Effector memory CD8-positive, alpha-beta T cell (primary cell): ENCODE measurements at regions not wholly inside any gene's neighbourhood (a gene's known extent, or its start where the extent isn't known, plus 50 kb on each side); places are given as distances from the start of the nearest gene placed in this dataset.
A peak's percentile ranks its signal among the peaks of the same experiment; 100 is the strongest.

Experiments
- ATAC-seq: fragments of 150-1000 bp; cut with Tn5 transposase; replicated peaks from 2 replicates; pipeline ENCODE4 v1.10.0; 2021; ENCODE audit warnings: mild to moderate bottlenecking, moderate library complexity
- DNase-seq, 3 experiments: peaks; one replicate each; pipeline ENCODE4 v3.0.0; 2021
- H3K27ac Mint-ChIP-seq, 2 donors: one replicate each; pipeline ENCODE4 v1.8.0; 2022; ENCODE audit warnings: mild to moderate bottlenecking in 2 of 2, mixed read lengths in 2 of 2, moderate library complexity in 2 of 2
- H3K27me3 Mint-ChIP-seq, 2 donors: one replicate each; pipeline ENCODE4 v1.8.0; 2022; ENCODE audit warnings: mixed read lengths in 2 of 2
- H3K36me3 Mint-ChIP-seq: one replicate; pipeline ENCODE4 v1.8.0; 2022; ENCODE audit warnings: mild to moderate bottlenecking, moderate library complexity, mixed read lengths; ENCODE audit not compliant: insufficient read depth
- H3K4me1 Mint-ChIP-seq, 2 donors: one replicate each; pipeline ENCODE4 v1.8.0; 2022; ENCODE audit warnings: low read depth in 2 of 2, mixed read lengths in 2 of 2
- H3K4me3 Mint-ChIP-seq, 2 donors: one replicate each; pipeline ENCODE4 v1.8.0; 2022; ENCODE audit warnings: mild to moderate bottlenecking in 2 of 2, mixed read lengths in 2 of 2, moderate library complexity in 2 of 2
- H3K9me3 Mint-ChIP-seq, 2 donors: one replicate each; pipeline ENCODE4 v1.8.0; 2022; ENCODE audit warnings: mixed read lengths in 2 of 2

DNA sequence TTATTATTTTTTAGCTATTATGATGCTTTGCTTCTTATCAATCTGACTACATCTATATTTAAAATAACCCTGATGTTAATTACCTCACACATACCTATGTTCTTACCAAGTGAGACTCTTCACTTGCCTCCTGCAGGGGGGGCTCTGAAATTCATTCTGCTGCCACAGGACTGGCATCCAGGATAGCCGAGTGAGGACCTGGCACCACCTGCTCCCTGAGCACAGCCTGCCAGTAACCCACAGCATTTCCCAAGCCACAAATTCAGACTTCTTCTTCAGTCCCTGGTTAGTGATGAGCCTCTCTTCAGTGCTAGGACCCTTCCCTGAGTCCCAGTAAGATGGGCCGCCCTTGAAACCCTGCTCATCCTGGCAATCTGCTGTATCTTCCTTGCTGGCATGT lies 296.5 kb upstream of the PLXNA2 start:
- DNase-seq (no peak), ATAC-seq (no peak)
- peaks cover 4 to 37% of the 10 kb centered on the region in 2 donors for H3K4me1 Mint-ChIP-seq
- H3K36me3 Mint-ChIP-seq = no peaks in the 10 kb centered on the region
- peaks cover 0 to 8% of the 10 kb centered on the region in 2 donors for H3K9me3 Mint-ChIP-seq
- peaks cover 0 to 16% of the 10 kb centered on the region in 2 donors for H3K27me3 Mint-ChIP-seq
- H3K4me3 Mint-ChIP-seq = no peak overlapping the region
- H3K27ac Mint-ChIP-seq = no peak overlapping the region

DNA sequence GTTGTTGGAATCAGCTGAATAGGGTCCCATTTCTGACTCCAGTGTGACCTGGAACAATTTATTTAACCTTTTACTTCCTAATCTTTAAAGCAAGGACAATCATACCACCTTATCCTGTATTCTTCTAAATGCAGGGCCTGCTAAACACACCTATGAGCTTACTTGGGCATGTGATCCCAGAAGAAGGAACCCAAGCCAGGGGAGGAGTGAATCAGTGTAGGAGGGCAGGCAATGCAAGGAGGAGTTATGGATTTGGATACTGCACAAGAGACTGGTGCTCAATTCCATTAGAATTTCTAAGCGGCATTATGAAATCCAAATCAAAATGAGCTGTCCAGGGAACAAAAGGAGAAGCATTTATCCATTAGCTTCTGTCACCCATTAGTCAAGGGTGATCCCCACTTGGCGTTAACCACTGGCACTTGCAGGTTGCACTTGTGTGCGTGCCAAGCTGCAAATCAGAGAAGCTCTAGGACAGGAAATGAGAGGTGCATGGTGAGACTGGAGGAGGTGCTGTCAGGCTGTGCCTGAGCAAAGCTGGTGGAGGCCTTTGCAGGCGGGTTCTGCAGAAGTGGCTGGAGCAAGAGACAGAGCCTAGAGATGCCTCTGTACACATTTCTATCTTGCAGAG lies 297.2 kb upstream of the PLXNA2 start:
- peak; percentile 70 for ATAC-seq

DNA sequence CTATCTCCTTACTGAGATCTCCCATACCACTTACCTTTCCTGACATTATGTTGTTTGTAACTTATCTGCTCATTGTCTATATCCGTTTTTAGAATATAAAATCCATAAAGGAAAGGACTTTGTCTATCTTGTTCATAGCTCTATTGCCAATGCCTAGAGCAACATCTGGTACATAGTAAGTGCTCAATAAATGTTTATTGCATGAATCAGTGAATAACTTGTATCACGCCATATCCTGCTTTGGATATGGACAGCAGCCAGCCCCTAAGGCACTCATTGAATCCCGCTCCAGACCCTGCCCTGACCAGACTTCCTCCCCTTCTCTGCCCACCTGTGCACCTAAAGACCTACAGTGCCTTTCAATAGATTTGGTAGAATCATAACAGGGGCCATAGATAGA lies 298.1 kb upstream of the PLXNA2 start:
- H3K4me3 Mint-ChIP-seq = peak overlapping the region in 1 of 2 donors; percentile 14
- no peak for DNase-seq

More for the DNA sequence above, 297.2 kb upstream of the PLXNA2 start:
- H3K27ac Mint-ChIP-seq = no peak overlapping the region
- H3K4me3 Mint-ChIP-seq = peak overlapping the region in 1 of 2 donors; percentile 16
- peaks cover 4 to 37% of the 10 kb centered on the region in 2 donors for H3K4me1 Mint-ChIP-seq
- peaks cover 0 to 8% of the 10 kb centered on the region in 2 donors for H3K9me3 Mint-ChIP-seq
- H3K36me3 Mint-ChIP-seq = no peaks in the 10 kb centered on the region
- peak in 1 of 3 experiments; percentile 12 for DNase-seq
- peaks cover 0 to 16% of the 10 kb centered on the region in 2 donors for H3K27me3 Mint-ChIP-seq

GRCh38 chr1:208544053-208544452 lies 299.9 kb upstream of the PLXNA2 start:
- Mint-ChIP-seq H3K36me3 (no peaks in the 10 kb centered on the region), H3K4me3 (no peak overlapping the region), H3K4me1 (peaks cover 4 to 36% of the 10 kb centered on the region in 2 donors), H3K27me3 (peaks cover 0 to 11% of the 10 kb centered on the region in 2 donors), H3K27ac (no peak overlapping the region), H3K9me3 (peaks cover 0 to 8% of the 10 kb centered on the region in 2 donors)
- DNase-seq (no peak), ATAC-seq (no peak)

More for the DNA sequence above, 298.1 kb upstream of the PLXNA2 start:
- H3K9me3 Mint-ChIP-seq = peaks cover 0 to 8% of the 10 kb centered on the region in 2 donors
- peaks cover 4 to 37% of the 10 kb centered on the region in 2 donors for H3K4me1 Mint-ChIP-seq
- no peak overlapping the region for H3K27ac Mint-ChIP-seq
- no peaks in the 10 kb centered on the region for H3K36me3 Mint-ChIP-seq
- no peak for ATAC-seq
- H3K27me3 Mint-ChIP-seq = peaks cover 0 to 16% of the 10 kb centered on the region in 2 donors

GRCh38 chr1:208544794-208545193 lies 300.6 kb upstream of the PLXNA2 start:
- H3K36me3 Mint-ChIP-seq = no peaks in the 10 kb centered on the region

GRCh38 chr1:208551024-208551423 lies 306.8 kb upstream of the PLXNA2 start:
- peak overlapping the region in 1 of 2 donors; percentile 22 for H3K27ac Mint-ChIP-seq
- no peaks in the 10 kb centered on the region for H3K4me1 Mint-ChIP-seq
- ATAC-seq (no peak), DNase-seq (no peak)
- no peaks in the 10 kb centered on the region for H3K36me3 Mint-ChIP-seq
- no peaks in the 10 kb centered on the region for H3K27me3 Mint-ChIP-seq
- H3K9me3 Mint-ChIP-seq = no peaks in the 10 kb centered on the region
- H3K4me3 Mint-ChIP-seq = no peak overlapping the region

More at GRCh38 chr1:208544794-208545193, 300.6 kb upstream of the PLXNA2 start:
- no peak overlapping the region for H3K27ac Mint-ChIP-seq
- H3K4me1 Mint-ChIP-seq = peaks cover 4 to 32% of the 10 kb centered on the region in 2 donors
- ATAC-seq (no peak), DNase-seq (no peak)
- peaks cover 0 to 8% of the 10 kb centered on the region in 2 donors for H3K27me3 Mint-ChIP-seq
- no peak overlapping the region for H3K4me3 Mint-ChIP-seq
- H3K9me3 Mint-ChIP-seq = peaks cover 0 to 8% of the 10 kb centered on the region in 2 donors

DNA sequence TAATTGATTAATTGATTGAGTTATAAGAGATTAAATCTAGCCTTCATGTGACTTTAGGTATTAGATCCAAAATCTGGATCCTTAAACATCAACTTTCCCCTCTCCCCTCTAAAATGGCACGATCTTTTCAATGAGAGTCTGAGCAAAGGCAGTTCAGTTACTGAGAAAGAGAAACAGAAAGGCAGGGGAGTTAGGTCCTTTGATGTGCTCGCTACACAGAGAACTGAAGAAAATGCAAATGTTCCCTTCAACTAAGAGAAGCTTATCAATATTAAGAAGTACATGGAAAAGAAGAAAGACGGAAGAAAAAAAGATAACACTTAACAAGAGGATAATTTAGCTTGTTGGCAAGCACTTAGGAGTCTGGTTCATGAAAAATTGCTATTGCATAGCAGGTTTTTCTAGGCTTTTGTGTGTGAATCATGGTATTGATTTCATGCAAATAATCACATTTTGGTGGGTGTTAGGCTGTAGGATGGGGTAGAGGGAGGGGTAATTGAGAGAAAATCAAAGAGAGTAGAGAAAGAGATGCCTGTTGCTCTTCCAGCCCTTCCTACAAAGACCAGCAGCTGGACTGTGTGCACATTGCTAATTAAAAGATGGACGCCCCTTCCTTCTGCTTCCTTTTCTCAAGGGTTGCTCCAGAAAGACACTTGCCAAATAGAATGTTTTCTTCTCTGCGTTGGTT lies 307.6 kb upstream of the PLXNA2 start:
- DNase-seq (no peak), ATAC-seq (no peak)
- Mint-ChIP-seq H3K27me3 (no peaks in the 10 kb centered on the region), H3K36me3 (no peaks in the 10 kb centered on the region), H3K4me1 (no peaks in the 10 kb centered on the region), H3K9me3 (no peaks in the 10 kb centered on the region), H3K27ac (peak overlapping the region in 1 of 2 donors; percentile 22), H3K4me3 (no peak overlapping the region)

DNA sequence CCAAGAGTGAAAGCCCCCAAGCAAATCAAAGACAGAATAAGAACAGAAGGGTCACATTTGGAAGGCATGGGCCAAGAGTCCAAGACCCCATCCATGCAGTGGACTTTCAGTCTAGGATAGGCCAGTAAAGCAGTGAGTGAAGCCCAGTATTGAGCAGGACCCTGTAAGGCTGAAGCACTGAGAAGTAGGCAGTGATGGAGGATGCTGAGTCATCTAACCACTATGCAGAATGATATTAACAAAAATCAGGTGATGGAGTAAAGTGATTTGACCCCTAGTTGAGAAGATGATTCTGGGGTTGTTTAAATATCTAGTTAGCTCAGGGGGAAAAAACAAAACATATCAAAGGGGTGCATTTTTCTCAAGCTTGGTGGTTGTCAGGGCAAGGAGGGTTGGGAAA lies 308.7 kb upstream of the PLXNA2 start:
- DNase-seq (no peak), ATAC-seq (no peak)
- H3K9me3 Mint-ChIP-seq = no peaks in the 10 kb centered on the region
- H3K27me3 Mint-ChIP-seq = no peaks in the 10 kb centered on the region
- H3K4me3 Mint-ChIP-seq = no peak overlapping the region
- H3K4me1 Mint-ChIP-seq = no peaks in the 10 kb centered on the region
- H3K27ac Mint-ChIP-seq = no peak overlapping the region
- H3K36me3 Mint-ChIP-seq = no peaks in the 10 kb centered on the region

GRCh38 chr1:208556461-208556860 lies 312.3 kb upstream of the PLXNA2 start:
- ATAC-seq = no peak
- H3K27ac Mint-ChIP-seq = no peak overlapping the region
- no peaks in the 10 kb centered on the region for H3K36me3 Mint-ChIP-seq
- no peaks in the 10 kb centered on the region for H3K4me1 Mint-ChIP-seq
- no peak overlapping the region for H3K4me3 Mint-ChIP-seq
- H3K9me3 Mint-ChIP-seq = no peaks in the 10 kb centered on the region
- DNase-seq = no peak
- H3K27me3 Mint-ChIP-seq = no peaks in the 10 kb centered on the region

GRCh38 chr1:208557046-208557722 lies 313.0 kb upstream of the PLXNA2 start:
- H3K9me3 Mint-ChIP-seq = no peaks in the 10 kb centered on the region
- H3K27ac Mint-ChIP-seq = no peak overlapping the region
- H3K4me3 Mint-ChIP-seq = no peak overlapping the region
- no peaks in the 10 kb centered on the region for H3K36me3 Mint-ChIP-seq
- no peaks in the 10 kb centered on the region for H3K27me3 Mint-ChIP-seq
- ATAC-seq (no peak), DNase-seq (no peak)
- H3K4me1 Mint-ChIP-seq = no peaks in the 10 kb centered on the region

- DNase-seq = no peak
- ATAC-seq = no peak
- Mint-ChIP-seq H3K36me3 (peaks cover 2% of the 10 kb centered on the region), H3K9me3 (no peaks in the 10 kb centered on the region), H3K4me3 (no peak overlapping the region), H3K4me1 (no peaks in the 10 kb centered on the region), H3K27me3 (no peaks in the 10 kb centered on the region), H3K27ac (no peak overlapping the region)
Observed at GRCh38 chr1:208557723-208558094, 313.5 kb upstream of the PLXNA2 start.

GRCh38 chr1:208559597-208560329 lies 315.6 kb upstream of the PLXNA2 start:
- Mint-ChIP-seq H3K4me3 (no peak overlapping the region), H3K36me3 (peaks cover 2% of the 10 kb centered on the region), H3K27ac (no peak overlapping the region), H3K27me3 (peaks cover 2 to 8% of the 10 kb centered on the region in 2 donors), H3K4me1 (no peaks in the 10 kb centered on the region), H3K9me3 (peaks cover 0 to 2% of the 10 kb centered on the region in 2 donors)
- ATAC-seq = no peak
- DNase-seq = no peak
